Ascending aorta (tissue), 2 donors: ENCODE measurements at regions not wholly inside any gene's neighbourhood (a gene's known extent, or its start where the extent isn't known, plus 50 kb on each side); places are given as distances from the start of the nearest gene placed in this dataset.

Source experiments
- DNase-seq, 2 donors: peaks; one replicate each; pipeline ENCODE4 v3.0.0-alpha.2; 2019; ENCODE audit warnings: low spot score in 2 of 2
- H3K27ac ChIP-seq, 2 donors: fragments of 200-600 bp; sonication (generic); one replicate each; pipeline ENCODE4 v1.5.1; 2016 to 2017; ENCODE audit warnings: mild to moderate bottlenecking in 1 of 2
- H3K27me3 ChIP-seq: fragments of 200-600 bp; sonication (generic); one replicate; pipeline ENCODE4 v1.5.1; 2017
- H3K36me3 ChIP-seq, 2 donors: fragments of 200-600 bp; sonication (generic); one replicate each; pipeline ENCODE4 v1.5.1; 2016
- H3K4me1 ChIP-seq, 2 donors: fragments of 200-600 bp; sonication (generic); one replicate each; pipeline ENCODE4 v1.5.1; 2016 to 2017; ENCODE audit warnings: mild to moderate bottlenecking in 1 of 2
- H3K4me3 ChIP-seq, 2 donors: fragments of 200-600 bp; sonication (generic); one replicate each; pipeline ENCODE4 v1.5.1; 2016 to 2017; ENCODE audit warnings: mild to moderate bottlenecking in 1 of 2
- H3K9me3 ChIP-seq, 2 donors: fragments of 200-600 bp; sonication (generic); one replicate each; pipeline ENCODE4 v1.5.1; 2016
- CTCF ChIP-seq, 3 experiments: fragments of 200-600 bp in 2 of 3; fragments of 450-650 bp in 1 of 3; sonication (generic) in 2 of 3; IDR thresholded peaks; one replicate each; pipeline ENCODE4 v1.5.1; 2016 to 2019; ENCODE audit warnings: antibody characterized with exemption in 3 of 3, mild to moderate bottlenecking in 1 of 3, moderate library complexity in 1 of 3
- intact Hi-C: fragments of 100-400 bp; cut with DNase I; formaldehyde crosslinking; loops from one replicate; pipeline ENCODE4 v1.15.1; 2023

GRCh38 chr1:37410105-37410504 lies 64.3 kb upstream of the ZC3H12A start:
- no peak overlapping the region for H3K4me3 ChIP-seq
- no peak overlapping the region for H3K27ac ChIP-seq
- TF ChIP-seq CTCF (IDR thresholded peaks at IDR 0.05) = no peak
- DNase-seq = no peak
- H3K36me3 ChIP-seq = no peaks in the 10 kb centered on the region
- intact Hi-C loops = no loop called here
- H3K27me3 ChIP-seq = no peaks in the 10 kb centered on the region
- H3K4me1 ChIP-seq = no peaks in the 10 kb centered on the region
- no peaks in the 10 kb centered on the region for H3K9me3 ChIP-seq

- Histone ChIP-seq H3K4me1 (no peaks in the 10 kb centered on the region), H3K27ac (no peak overlapping the region), H3K9me3 (peaks cover 0 to 3% of the 10 kb centered on the region in 2 donors), H3K27me3 (no peaks in the 10 kb centered on the region), H3K4me3 (no peak overlapping the region), H3K36me3 (no peaks in the 10 kb centered on the region)
- intact Hi-C loops = no loop called here
- no peak for TF ChIP-seq CTCF (IDR thresholded peaks at IDR 0.05)
- no peak for DNase-seq
Observed at GRCh38 chr1:37410815-37411214, 63.6 kb upstream of the ZC3H12A start.

GRCh38 chr1:37415611-37416244 lies 58.7 kb upstream of the ZC3H12A start:
- intact Hi-C loops = no loop called here
- no peak for TF ChIP-seq CTCF (IDR thresholded peaks at IDR 0.05)
- no peaks in the 10 kb centered on the region for H3K4me1 ChIP-seq
- no peak for DNase-seq
- no peak overlapping the region for H3K4me3 ChIP-seq
- no peaks in the 10 kb centered on the region for H3K36me3 ChIP-seq
- no peak overlapping the region for H3K27ac ChIP-seq
- no peaks in the 10 kb centered on the region for H3K27me3 ChIP-seq
- peaks cover 0 to 5% of the 10 kb centered on the region in 2 donors for H3K9me3 ChIP-seq

GRCh38 chr1:37420456-37420855 lies 53.9 kb upstream of the ZC3H12A start:
- intact Hi-C loops = no loop called here
- Histone ChIP-seq H3K4me1 (no peaks in the 10 kb centered on the region), H3K27me3 (no peaks in the 10 kb centered on the region), H3K4me3 (no peak overlapping the region), H3K27ac (no peak overlapping the region), H3K9me3 (peaks cover 0 to 5% of the 10 kb centered on the region in 2 donors), H3K36me3 (no peaks in the 10 kb centered on the region)
- no peak for TF ChIP-seq CTCF (IDR thresholded peaks at IDR 0.05)
- DNase-seq = no peak

GRCh38 chr1:37423810-37424209 lies 50.6 kb upstream of the ZC3H12A start:
- DNase-seq = no peak
- Histone ChIP-seq H3K9me3 (no peaks in the 10 kb centered on the region), H3K27me3 (no peaks in the 10 kb centered on the region), H3K27ac (no peak overlapping the region), H3K36me3 (no peaks in the 10 kb centered on the region), H3K4me1 (no peaks in the 10 kb centered on the region), H3K4me3 (no peak overlapping the region)
- intact Hi-C loops = no loop called here
- TF ChIP-seq CTCF (IDR thresholded peaks at IDR 0.05) = no peak

- intact Hi-C loops = no loop called here
- H3K4me3 ChIP-seq = no peak overlapping the region
- no peak for TF ChIP-seq CTCF (IDR thresholded peaks at IDR 0.05)
- no peaks in the 10 kb centered on the region for H3K27me3 ChIP-seq
- H3K4me1 ChIP-seq = no peaks in the 10 kb centered on the region
- H3K27ac ChIP-seq = no peak overlapping the region
- H3K36me3 ChIP-seq = no peaks in the 10 kb centered on the region
- no peak for DNase-seq
- H3K9me3 ChIP-seq = no peaks in the 10 kb centered on the region
Observed at GRCh38 chr1:37424523-37424922, 49.9 kb upstream of the ZC3H12A start.
